ENCODE measurements at regions not wholly inside any gene's neighbourhood (a gene's known extent, or its start where the extent isn't known, plus 50 kb on each side); places are given as distances from the start of the nearest gene placed in this dataset.

- DNase-seq: no peak
Observed at GRCh38 chr2:42910645-42911405, 118.4 kb upstream of the HAAO start.

- no peak for DNase-seq
Observed at GRCh38 chr2:42909966-42910365, 117.6 kb upstream of the HAAO start.

GRCh38 chr2:42908518-42909200, 116.3 kb upstream of the HAAO start:
- no peak for DNase-seq

- no peak for DNase-seq
Observed at GRCh38 chr2:42907835-42908234, 115.5 kb upstream of the HAAO start.

GRCh38 chr2:42906557-42907411, 114.4 kb upstream of the HAAO start:
- no peak for DNase-seq

GRCh38 chr2:42906111-42906556, 113.8 kb upstream of the HAAO start:
- no peak for DNase-seq

- no peak for DNase-seq
Observed at GRCh38 chr2:42905341-42906110, 113.1 kb upstream of the HAAO start.

- no peak for DNase-seq
Observed at GRCh38 chr2:42904576-42904876, 112.1 kb upstream of the HAAO start.

- DNase-seq: no peak
Observed at GRCh38 chr2:42903821-42904575, 111.6 kb upstream of the HAAO start.

GRCh38 chr2:42902939-42903709, 110.7 kb upstream of the HAAO start:
- no peak for DNase-seq

- no peak for DNase-seq
Observed at GRCh38 chr2:42901076-42901640, 108.8 kb upstream of the HAAO start.

- DNase-seq: no peak
Observed at GRCh38 chr2:42900289-42900891, 108.0 kb upstream of the HAAO start.

- DNase-seq: no peak
Observed at GRCh38 chr2:42897358-42897757, 105.0 kb upstream of the HAAO start.

- no peak for DNase-seq
Observed at GRCh38 chr2:42895791-42896135, 103.4 kb upstream of the HAAO start.

GRCh38 chr2:42895134-42895790, 102.9 kb upstream of the HAAO start:
- DNase-seq: no peak

GRCh38 chr2:42893047-42893758, 100.8 kb upstream of the HAAO start:
- no peak for DNase-seq

- no peak for DNase-seq
Observed at GRCh38 chr2:42890791-42891355, 98.5 kb upstream of the HAAO start.

GRCh38 chr2:42888321-42889245, 96.2 kb upstream of the HAAO start:
- no peak for DNase-seq
